GM19035 (cell line): ENCODE measurements at regions not wholly inside any gene's neighbourhood (a gene's known extent, or its start where the extent isn't known, plus 50 kb on each side); places are given as distances from the start of the nearest gene placed in this dataset.
A peak's percentile ranks its signal among the peaks of the same experiment; 100 is the strongest.
"Not testable (repeated sequence)": the region's sequence is repeated elsewhere in the genome, so short reads cannot be mapped to it uniquely, and the experiment has no call there.

Source experiments
- ATAC-seq: cut with Tn5 transposase; IDR thresholded peaks from one replicate; pipeline ENCODE4 v1.9.1; 2021; ENCODE audit not compliant: unreplicated experiment

- ATAC-seq = no peak
Measured at GRCh38 chr2:57475391-57475790, 571.2 kb upstream of the VRK2 start.

- ATAC-seq = no peak
Measured at GRCh38 chr2:57479981-57480380, 566.6 kb upstream of the VRK2 start.

GRCh38 chr2:57488061-57488460, 558.5 kb upstream of the VRK2 start:
- ATAC-seq = no peak

GRCh38 chr2:57490741-57491140, 555.9 kb upstream of the VRK2 start:
- ATAC-seq = no peak

- no peak for ATAC-seq
Measured at GRCh38 chr2:57491213-57491612, 555.4 kb upstream of the VRK2 start.

GRCh38 chr2:57493966-57494365, 552.6 kb upstream of the VRK2 start:
- not testable (repeated sequence) for ATAC-seq

GRCh38 chr2:57497489-57498096, 549.0 kb upstream of the VRK2 start:
- ATAC-seq = peak; percentile 82

GRCh38 chr2:57504787-57505186, 541.8 kb upstream of the VRK2 start:
- no peak for ATAC-seq

- ATAC-seq = no peak
Measured at GRCh38 chr2:57509189-57509588, 537.4 kb upstream of the VRK2 start.

GRCh38 chr2:57510704-57511103, 535.9 kb upstream of the VRK2 start:
- ATAC-seq = no peak

- no peak for ATAC-seq
Measured at GRCh38 chr2:57515366-57515765, 531.2 kb upstream of the VRK2 start.

- ATAC-seq = peak; percentile 95
Measured at GRCh38 chr2:57516698-57517340, 529.8 kb upstream of the VRK2 start.

GRCh38 chr2:57523304-57523703, 523.3 kb upstream of the VRK2 start:
- ATAC-seq = no peak

GRCh38 chr2:57527685-57528084, 518.9 kb upstream of the VRK2 start:
- ATAC-seq = no peak

- ATAC-seq = no peak
Measured at GRCh38 chr2:57528499-57528898, 518.1 kb upstream of the VRK2 start.

GRCh38 chr2:57534358-57534757, 512.2 kb upstream of the VRK2 start:
- no peak for ATAC-seq

- no peak for ATAC-seq
Measured at GRCh38 chr2:57536535-57537231, 509.9 kb upstream of the VRK2 start.

GRCh38 chr2:57539761-57540160, 506.8 kb upstream of the VRK2 start:
- no peak for ATAC-seq

- ATAC-seq = no peak
Measured at GRCh38 chr2:57542081-57542480, 504.5 kb upstream of the VRK2 start.

GRCh38 chr2:57543211-57543610, 503.4 kb upstream of the VRK2 start:
- ATAC-seq = no peak

- ATAC-seq = no peak
Measured at GRCh38 chr2:57544624-57545023, 502.0 kb upstream of the VRK2 start.

GRCh38 chr2:57546478-57546877, 500.1 kb upstream of the VRK2 start:
- no peak for ATAC-seq
